22Rv1 (cell line): ENCODE measurements at regions not wholly inside any gene's neighbourhood (a gene's known extent, or its start where the extent isn't known, plus 50 kb on each side); places are given as distances from the start of the nearest gene placed in this dataset.
"Not testable (repeated sequence)": the region's sequence is repeated elsewhere in the genome, so short reads cannot be mapped to it uniquely, and the experiment has no call there.

Source experiments
- H3K27ac ChIP-seq: fragments of 450-650 bp; 2 replicates; pipeline ENCODE4 v1.5.1; 2017
- CTCF ChIP-seq: fragments of 450-650 bp; IDR thresholded peaks from 2 replicates; pipeline ENCODE4 v1.5.1; 2017; ENCODE audit warnings: mild to moderate bottlenecking
- ZFX ChIP-seq: fragments of 450-650 bp; IDR thresholded peaks from 2 replicates; pipeline ENCODE4 v1.6.1; 2017; ENCODE audit warnings: antibody characterized with exemption, borderline replicate concordance

- H3K27ac ChIP-seq, result no peak overlapping the region
Observed at GRCh38 chr1:234769284-234769985, 159.5 kb upstream of the IRF2BP2 start.

GRCh38 chr1:234768569-234769283, 158.7 kb upstream of the IRF2BP2 start:
- H3K27ac ChIP-seq, result no peak overlapping the region
- no peak for TF ChIP-seq ZFX
- no peak for TF ChIP-seq CTCF

More at GRCh38 chr1:234769284-234769985, 159.5 kb upstream of the IRF2BP2 start:
- TF ChIP-seq CTCF (no peak), ZFX (no peak)

- H3K27ac ChIP-seq, result no peak overlapping the region
- TF ChIP-seq CTCF, result no peak
Observed at GRCh38 chr1:234768171-234768568, 158.2 kb upstream of the IRF2BP2 start.

GRCh38 chr1:234765672-234766071, 155.7 kb upstream of the IRF2BP2 start:
- no peak overlapping the region for H3K27ac ChIP-seq
- no peak for TF ChIP-seq CTCF
- TF ChIP-seq ZFX, result no peak

GRCh38 chr1:234765181-234765580, 155.2 kb upstream of the IRF2BP2 start:
- TF ChIP-seq CTCF (no peak), ZFX (no peak)

GRCh38 chr1:234763910-234764309, 153.9 kb upstream of the IRF2BP2 start:
- TF ChIP-seq CTCF (no peak), ZFX (no peak)
- no peak overlapping the region for H3K27ac ChIP-seq

More at GRCh38 chr1:234765181-234765580, 155.2 kb upstream of the IRF2BP2 start:
- no peak overlapping the region for H3K27ac ChIP-seq

GRCh38 chr1:234763367-234763766, 153.4 kb upstream of the IRF2BP2 start:
- TF ChIP-seq CTCF (no peak), ZFX (no peak)
- no peak overlapping the region for H3K27ac ChIP-seq

- not testable (repeated sequence) for H3K27ac ChIP-seq
Observed at GRCh38 chr1:234762127-234762526, 152.1 kb upstream of the IRF2BP2 start.
